ENCODE measurements at regions not wholly inside any gene's neighbourhood (a gene's known extent, or its start where the extent isn't known, plus 50 kb on each side); places are given as distances from the start of the nearest gene placed in this dataset.

DNA sequence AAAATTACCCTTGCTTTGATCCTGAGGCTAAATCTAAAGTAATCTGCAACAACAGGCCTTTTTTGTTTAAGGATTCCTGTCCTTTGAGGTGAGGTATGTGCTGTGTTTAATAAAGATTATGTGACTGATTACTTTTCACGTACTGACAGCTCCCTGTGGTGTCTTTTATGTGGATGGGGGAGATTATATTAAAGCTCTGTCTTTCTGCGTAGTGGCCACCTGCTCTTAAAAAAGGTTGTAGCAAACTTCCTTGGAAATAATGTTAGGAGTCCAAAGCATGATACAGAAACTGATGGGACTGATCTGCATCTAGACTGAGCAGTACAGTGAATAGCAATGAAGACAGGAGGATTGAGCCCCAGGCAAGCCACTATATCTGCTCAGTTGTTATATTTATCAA lies 453.0 kb upstream of the GOLIM4 start:
- ChIA-PET POLR2A (no interaction called here), CTCF (no interaction called here)
- ATAC-seq (ENCODE audit: low read depth) (no peak), DNase-seq (no peak)
- Mint-ChIP-seq H3K27ac (no peak overlapping the region), H3K4me1 (no peaks in the 10 kb centered on the region), H3K27me3 (no peaks in the 10 kb centered on the region), H3K36me3 (ENCODE audit: low read depth) (no peaks in the 10 kb centered on the region), H3K9me3 (no peaks in the 10 kb centered on the region), H3K4me3 (no peak overlapping the region)
- intact Hi-C loops (cut with micrococcal nuclease) = no loop called here
- TF ChIP-seq CTCF (IDR thresholded peaks at IDR 0.05) = no peak

DNA sequence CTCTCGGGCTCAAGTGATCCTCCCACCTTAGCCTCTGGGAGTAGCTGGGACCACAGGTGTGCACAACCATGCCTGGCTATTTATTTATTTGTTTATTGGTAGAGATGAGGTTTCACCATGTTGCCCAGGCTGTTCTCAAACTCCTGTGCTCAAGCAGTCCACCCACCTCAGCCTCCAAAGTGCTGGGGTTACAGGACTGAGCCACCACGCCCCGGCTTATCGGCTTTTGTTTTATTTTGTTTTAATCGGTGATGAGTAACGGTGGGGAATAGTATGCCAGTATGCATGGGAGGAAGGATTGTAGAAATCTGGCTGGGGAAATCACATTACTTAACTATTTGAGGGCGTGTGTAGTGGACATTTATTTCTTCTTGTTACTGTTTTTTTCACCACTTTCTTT lies 451.0 kb upstream of the GOLIM4 start:
- no peaks in the 10 kb centered on the region for H3K4me1 Mint-ChIP-seq
- no peak for TF ChIP-seq CTCF (IDR thresholded peaks at IDR 0.05)
- no peaks in the 10 kb centered on the region for H3K27me3 Mint-ChIP-seq
- DNase-seq (no peak), ATAC-seq (ENCODE audit: low read depth) (no peak)
- POLR2A ChIA-PET = no interaction called here
- no peaks in the 10 kb centered on the region for H3K9me3 Mint-ChIP-seq
- intact Hi-C loops (cut with micrococcal nuclease) = no loop called here
- H3K4me3 Mint-ChIP-seq = no peak overlapping the region
- H3K27ac Mint-ChIP-seq = no peak overlapping the region
- H3K36me3 Mint-ChIP-seq (ENCODE audit: low read depth) = no peaks in the 10 kb centered on the region
- CTCF ChIA-PET = no interaction called here

- ChIA-PET POLR2A (no interaction called here), CTCF (interaction anchor here (0.6 kb wide), 1 partner anchor 19 kb away, joined by 4 read pairs; no protein-coding TSS in a partner anchor)
- Mint-ChIP-seq H3K4me3 (no peak overlapping the region), H3K27me3 (no peaks in the 10 kb centered on the region), H3K4me1 (no peaks in the 10 kb centered on the region), H3K9me3 (no peaks in the 10 kb centered on the region), H3K36me3 (ENCODE audit: low read depth) (no peaks in the 10 kb centered on the region), H3K27ac (no peak overlapping the region)
- DNase-seq (no peak), ATAC-seq (ENCODE audit: low read depth) (no peak)
- no peak for TF ChIP-seq CTCF (IDR thresholded peaks at IDR 0.05)
- intact Hi-C loops (cut with micrococcal nuclease) = no loop called here
These were observed 449.9 kb upstream of the GOLIM4 start for GRCh38 chr3:168545591-168545990.

DNA sequence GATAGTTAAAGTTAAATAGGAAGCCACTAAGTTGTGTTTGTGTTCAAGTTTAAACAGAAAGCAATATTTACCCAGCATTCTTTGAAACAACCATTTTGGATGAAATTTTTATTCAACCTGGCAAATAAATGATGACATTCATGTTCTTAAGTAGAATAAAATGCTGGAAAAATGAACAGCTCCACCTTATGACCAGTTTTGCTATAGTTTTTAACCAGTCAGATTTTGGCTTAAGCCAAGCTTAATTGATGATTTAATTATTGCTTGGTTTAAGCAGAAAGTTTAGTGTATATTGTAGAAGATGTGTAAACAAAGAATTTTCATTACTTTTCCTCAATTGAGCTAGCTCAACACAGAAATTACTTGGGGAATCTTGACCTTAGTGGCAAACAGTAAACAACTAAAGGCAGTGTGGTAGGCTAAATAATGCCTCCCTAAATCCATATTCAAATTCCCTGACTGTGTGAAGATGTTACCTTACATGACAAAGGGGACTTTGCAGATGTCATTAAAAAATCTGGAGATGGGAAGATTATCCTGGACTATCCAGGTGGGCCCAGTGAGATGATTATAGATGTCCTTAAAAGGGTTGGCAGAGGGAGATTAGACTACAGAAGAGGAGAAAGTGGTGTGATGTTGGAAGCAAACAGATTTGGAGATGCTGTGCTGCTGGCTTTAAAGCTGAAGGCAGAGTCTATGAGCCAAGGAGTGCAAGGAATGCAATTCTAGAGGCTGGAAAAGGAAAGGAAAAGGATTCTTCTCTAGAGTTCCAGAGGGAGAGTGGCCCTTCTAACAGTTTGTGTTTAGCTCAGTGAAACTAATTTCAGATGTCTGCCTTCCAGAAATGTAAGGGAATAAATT lies 448.6 kb upstream of the GOLIM4 start:
- Mint-ChIP-seq H3K36me3 (ENCODE audit: low read depth) (no peaks in the 10 kb centered on the region), H3K4me1 (no peaks in the 10 kb centered on the region), H3K27ac (no peak overlapping the region), H3K4me3 (no peak overlapping the region), H3K9me3 (no peaks in the 10 kb centered on the region), H3K27me3 (no peaks in the 10 kb centered on the region)
- no peak for TF ChIP-seq CTCF (IDR thresholded peaks at IDR 0.05)
- DNase-seq (no peak), ATAC-seq (ENCODE audit: low read depth) (no peak)
- ChIA-PET POLR2A (no interaction called here), CTCF (no interaction called here)
- intact Hi-C loops (cut with micrococcal nuclease) = no loop called here

- intact Hi-C loops (cut with micrococcal nuclease) = no loop called here
- no peak for ATAC-seq (ENCODE audit: low read depth)
- H3K9me3 Mint-ChIP-seq = no peaks in the 10 kb centered on the region
- no peak overlapping the region for H3K4me3 Mint-ChIP-seq
- H3K27me3 Mint-ChIP-seq = no peaks in the 10 kb centered on the region
- ChIA-PET CTCF (no interaction called here), POLR2A (no interaction called here)
- TF ChIP-seq CTCF (IDR thresholded peaks at IDR 0.05) = no peak
- H3K4me1 Mint-ChIP-seq = no peaks in the 10 kb centered on the region
- no peak overlapping the region for H3K27ac Mint-ChIP-seq
- H3K36me3 Mint-ChIP-seq (ENCODE audit: low read depth) = no peaks in the 10 kb centered on the region
- no peak for DNase-seq
These were observed 445.0 kb upstream of the GOLIM4 start for GRCh38 chr3:168540726-168541125.
